Stimulated activated CD8-positive, alpha-beta memory T cell treated with anti-CD3 and anti-CD28 coated beads, Interleukin-4, amount 100 ng/mL, for 4 hours (primary cell): ENCODE measurements at regions not wholly inside any gene's neighbourhood (a gene's known extent, or its start where the extent isn't known, plus 50 kb on each side); places are given as distances from the start of the nearest gene placed in this dataset.
"Not testable (repeated sequence)": the region's sequence is repeated elsewhere in the genome, so short reads cannot be mapped to it uniquely, and the experiment has no call there.

Experiments
- DNase-seq, 2 donors: peaks; one replicate each; pipeline ENCODE4 v3.0.0-alpha.2; 2020; ENCODE audit warnings: low read depth in 2 of 2, low spot score in 1 of 2

- DNase-seq, result no peak
These were observed 51.8 kb upstream of the AGR3 start for GRCh38 chr7:16933296-16934279.

- DNase-seq, result no peak
These were observed 53.0 kb upstream of the AGR3 start for GRCh38 chr7:16934722-16935340.

- no peak for DNase-seq
These were observed 53.6 kb upstream of the AGR3 start for GRCh38 chr7:16935341-16935735.

GRCh38 chr7:16936626-16937422 lies 55.0 kb upstream of the AGR3 start:
- DNase-seq, result no peak

- DNase-seq, result no peak
These were observed 57.4 kb upstream of the AGR3 start for GRCh38 chr7:16939161-16939560.

GRCh38 chr7:16940776-16941175 lies 59.0 kb upstream of the AGR3 start:
- DNase-seq, result no peak

GRCh38 chr7:16942929-16943509 lies 61.2 kb upstream of the AGR3 start:
- no peak for DNase-seq

GRCh38 chr7:16944936-16945335 lies 63.2 kb upstream of the AGR3 start:
- no peak for DNase-seq

- DNase-seq, result no peak
These were observed 63.6 kb upstream of the AGR3 start for GRCh38 chr7:16945372-16945771.

- DNase-seq, result not testable (repeated sequence)
These were observed 66.3 kb upstream of the AGR3 start for GRCh38 chr7:16948110-16948509.

- no peak for DNase-seq
These were observed 69.8 kb upstream of the AGR3 start for GRCh38 chr7:16951483-16952080.

- DNase-seq, result no peak
These were observed 72.5 kb upstream of the AGR3 start for GRCh38 chr7:16954321-16954720.

GRCh38 chr7:16958724-16959123 lies 76.9 kb upstream of the AGR3 start:
- no peak for DNase-seq

GRCh38 chr7:16960337-16960965 lies 78.7 kb upstream of the AGR3 start:
- no peak for DNase-seq

GRCh38 chr7:16961641-16962040 lies 79.9 kb upstream of the AGR3 start:
- no peak for DNase-seq

- no peak for DNase-seq
These were observed 81.3 kb upstream of the AGR3 start for GRCh38 chr7:16963044-16963443.

- not testable (repeated sequence) for DNase-seq
These were observed 83.9 kb upstream of the AGR3 start for GRCh38 chr7:16965697-16966096.

- DNase-seq, result no peak
These were observed 85.6 kb upstream of the AGR3 start for GRCh38 chr7:16967300-16967811.

- no peak for DNase-seq
These were observed 89.1 kb upstream of the AGR3 start for GRCh38 chr7:16970732-16971482.
